ENCODE measurements at regions not wholly inside any gene's neighbourhood (a gene's known extent, or its start where the extent isn't known, plus 50 kb on each side); places are given as distances from the start of the nearest gene placed in this dataset.

GRCh38 chr17:79296243-79296642, 221.6 kb downstream of the ENGASE start:
- no peak for DNase-seq (ENCODE audit: low spot score in 2 of 2, unreplicated experiment in 2 of 2)
- Mint-ChIP-seq H3K4me1 (no peaks in the 10 kb centered on the region), H3K27ac (no peak overlapping the region), H3K36me3 (no peaks in the 10 kb centered on the region), H3K9me3 (no peaks in the 10 kb centered on the region), H3K4me3 (no peak overlapping the region), H3K27me3 (ENCODE audit: low read depth) (peaks cover 77% of the 10 kb centered on the region)
- TF ChIP-seq CTCF (IDR thresholded peaks at IDR 0.05; ENCODE audit: unreplicated experiment), result no peak

- Mint-ChIP-seq H3K4me3 (no peak overlapping the region), H3K36me3 (no peaks in the 10 kb centered on the region), H3K4me1 (no peaks in the 10 kb centered on the region), H3K27ac (no peak overlapping the region), H3K27me3 (ENCODE audit: low read depth) (peaks cover 79% of the 10 kb centered on the region), H3K9me3 (no peaks in the 10 kb centered on the region)
- no peak for TF ChIP-seq CTCF (IDR thresholded peaks at IDR 0.05; ENCODE audit: unreplicated experiment)
- no peak for DNase-seq (ENCODE audit: low spot score in 2 of 2, unreplicated experiment in 2 of 2)
These were observed 220.7 kb downstream of the ENGASE start for GRCh38 chr17:79295307-79295706.

GRCh38 chr17:79294459-79295071, 219.9 kb downstream of the ENGASE start:
- H3K9me3 Mint-ChIP-seq, result no peaks in the 10 kb centered on the region
- H3K4me3 Mint-ChIP-seq, result no peak overlapping the region
- TF ChIP-seq CTCF (IDR thresholded peaks at IDR 0.05; ENCODE audit: unreplicated experiment), result no peak
- H3K36me3 Mint-ChIP-seq, result no peaks in the 10 kb centered on the region
- H3K27ac Mint-ChIP-seq, result no peak overlapping the region
- peaks cover 80% of the 10 kb centered on the region for H3K27me3 Mint-ChIP-seq (ENCODE audit: low read depth)
- peak; percentile 83 to 94 for DNase-seq (ENCODE audit: low spot score in 2 of 2, unreplicated experiment in 2 of 2)
- no peaks in the 10 kb centered on the region for H3K4me1 Mint-ChIP-seq

- no peaks in the 10 kb centered on the region for H3K4me1 Mint-ChIP-seq
- H3K36me3 Mint-ChIP-seq, result no peaks in the 10 kb centered on the region
- no peak overlapping the region for H3K27ac Mint-ChIP-seq
- H3K27me3 Mint-ChIP-seq (ENCODE audit: low read depth), result peaks cover 80% of the 10 kb centered on the region
- no peak for DNase-seq (ENCODE audit: low spot score in 2 of 2, unreplicated experiment in 2 of 2)
- no peak for TF ChIP-seq CTCF (IDR thresholded peaks at IDR 0.05; ENCODE audit: unreplicated experiment)
- no peak overlapping the region for H3K4me3 Mint-ChIP-seq
- no peaks in the 10 kb centered on the region for H3K9me3 Mint-ChIP-seq
These were observed 217.9 kb downstream of the ENGASE start for GRCh38 chr17:79292501-79292900.

- no peak for TF ChIP-seq CTCF (IDR thresholded peaks at IDR 0.05; ENCODE audit: unreplicated experiment)
- H3K27ac Mint-ChIP-seq, result no peak overlapping the region
- no peak for DNase-seq (ENCODE audit: low spot score in 2 of 2, unreplicated experiment in 2 of 2)
These were observed 216.8 kb downstream of the ENGASE start for GRCh38 chr17:79291391-79291790.

GRCh38 chr17:79290726-79291125, 216.1 kb downstream of the ENGASE start:
- Mint-ChIP-seq H3K4me3 (no peak overlapping the region), H3K27me3 (ENCODE audit: low read depth) (peaks cover 84% of the 10 kb centered on the region), H3K27ac (no peak overlapping the region), H3K4me1 (no peaks in the 10 kb centered on the region), H3K9me3 (no peaks in the 10 kb centered on the region), H3K36me3 (no peaks in the 10 kb centered on the region)
- no peak for TF ChIP-seq CTCF (IDR thresholded peaks at IDR 0.05; ENCODE audit: unreplicated experiment)
- DNase-seq (ENCODE audit: low spot score in 2 of 2, unreplicated experiment in 2 of 2), result no peak

More at GRCh38 chr17:79291391-79291790, 216.8 kb downstream of the ENGASE start:
- Mint-ChIP-seq H3K36me3 (no peaks in the 10 kb centered on the region), H3K4me3 (no peak overlapping the region), H3K4me1 (no peaks in the 10 kb centered on the region), H3K27me3 (ENCODE audit: low read depth) (peaks cover 83% of the 10 kb centered on the region), H3K9me3 (no peaks in the 10 kb centered on the region)
